Peyer's patch (tissue), 4 donors: ENCODE measurements at regions not wholly inside any gene's neighbourhood (a gene's known extent, or its start where the extent isn't known, plus 50 kb on each side); places are given as distances from the start of the nearest gene placed in this dataset.

ENCODE experiments used
- CTCF ChIP-seq, 6 experiments: fragments of 450-650 bp in 4 of 6; fragments of 200-600 bp in 2 of 6; sonication (generic) in 1 of 6; IDR thresholded peaks; one replicate each; pipeline ENCODE4 v1.5.1; 2017 to 2019; ENCODE audit warnings: antibody characterized with exemption in 6 of 6, mild to moderate bottlenecking in 3 of 6, moderate library complexity in 1 of 6
- POLR2A ChIP-seq, 2 donors: fragments of 450-650 bp; IDR thresholded peaks; one replicate each; pipeline ENCODE4 v1.5.1; 2017; ENCODE audit warnings: antibody characterized with exemption in 2 of 2, mild to moderate bottlenecking in 2 of 2, moderate library complexity in 2 of 2

DNA sequence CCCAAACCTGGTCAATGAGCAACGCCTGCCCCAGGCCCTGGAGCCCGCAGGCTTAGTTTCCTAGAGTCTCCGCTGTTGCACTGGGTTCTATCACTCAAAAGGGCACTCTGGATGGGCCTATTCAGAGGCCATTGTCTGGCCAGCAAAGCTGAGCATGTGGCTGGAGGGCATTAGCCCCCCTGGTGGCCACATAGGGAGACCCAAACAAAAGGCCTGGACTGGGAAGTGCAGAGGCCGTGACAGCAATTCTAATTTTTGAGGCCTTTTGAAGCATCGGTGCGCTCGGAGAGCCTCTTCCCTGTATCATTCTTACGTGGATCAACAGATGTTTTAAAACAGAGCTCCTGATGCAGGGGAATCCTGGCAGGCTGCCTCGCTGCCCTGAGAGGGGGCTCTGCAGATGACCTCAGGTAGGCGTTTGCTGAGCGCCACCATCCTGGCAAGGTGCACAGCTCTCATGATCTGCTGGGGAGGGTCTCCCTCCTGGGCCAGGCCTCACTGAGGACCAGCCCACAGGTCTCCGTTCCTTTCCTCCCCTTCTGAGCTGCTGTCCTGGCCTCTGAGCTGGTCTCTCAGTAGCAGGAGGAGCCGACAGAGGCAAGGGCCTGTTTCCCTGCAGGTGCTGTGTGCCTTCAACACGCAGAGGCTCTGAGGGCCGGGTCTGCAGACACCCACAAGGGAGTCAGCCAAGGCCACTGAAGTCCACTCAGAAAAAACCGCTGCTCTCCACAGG is 190.5 kb downstream of the URI1 start:
- TF ChIP-seq CTCF (IDR thresholded peaks at IDR 0.05) (no peak), POLR2A (IDR thresholded peaks at IDR 0.05) (no peak)
